Stimulated activated CD8-positive, alpha-beta memory T cell treated with anti-CD3 and anti-CD28 coated beads, Interleukin-15, amount 100 ng/mL, for 4 hours (primary cell): ENCODE measurements at regions not wholly inside any gene's neighbourhood (a gene's known extent, or its start where the extent isn't known, plus 50 kb on each side); places are given as distances from the start of the nearest gene placed in this dataset.

Experiments
- DNase-seq, 2 donors: peaks; one replicate each; pipeline ENCODE4 v3.0.0-alpha.2; 2020; ENCODE audit warnings: low read depth in 2 of 2

DNA sequence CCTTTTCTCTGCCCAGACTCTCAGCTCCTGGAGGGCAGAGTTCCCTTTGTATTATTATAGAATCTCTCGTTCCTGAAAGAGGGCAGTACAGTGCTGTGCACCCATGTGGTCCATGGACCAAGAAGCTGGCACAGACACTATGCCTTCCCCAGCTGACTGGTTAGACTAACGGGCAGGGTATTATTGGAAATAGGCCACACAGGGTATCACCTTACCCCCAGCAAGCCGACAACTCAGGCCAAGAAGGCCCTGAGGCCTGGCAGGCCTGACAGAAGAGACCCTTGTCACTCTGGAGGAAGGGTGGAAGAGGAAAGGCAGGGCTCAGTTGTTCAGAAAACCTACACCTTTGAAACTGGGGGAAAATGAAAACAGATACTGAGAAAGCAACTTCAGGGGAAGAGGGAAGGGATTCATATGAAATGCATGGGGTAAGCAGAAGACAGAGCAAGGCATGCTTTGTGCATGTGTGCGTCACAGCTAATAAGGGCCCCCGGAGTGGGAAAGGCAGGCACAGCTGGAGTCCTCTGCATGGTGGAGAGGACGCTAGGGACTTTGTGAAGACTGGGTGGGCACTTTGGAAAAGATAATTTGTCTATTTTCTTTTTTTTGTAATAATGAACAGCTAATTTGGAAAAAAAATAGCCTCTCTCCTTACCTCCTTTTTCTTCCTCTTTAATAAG, 476.8 kb upstream of the CELF4 start:
- DNase-seq: no peak

GRCh38 chr18:38038242-38038641, 472.6 kb upstream of the CELF4 start:
- DNase-seq: no peak

DNA sequence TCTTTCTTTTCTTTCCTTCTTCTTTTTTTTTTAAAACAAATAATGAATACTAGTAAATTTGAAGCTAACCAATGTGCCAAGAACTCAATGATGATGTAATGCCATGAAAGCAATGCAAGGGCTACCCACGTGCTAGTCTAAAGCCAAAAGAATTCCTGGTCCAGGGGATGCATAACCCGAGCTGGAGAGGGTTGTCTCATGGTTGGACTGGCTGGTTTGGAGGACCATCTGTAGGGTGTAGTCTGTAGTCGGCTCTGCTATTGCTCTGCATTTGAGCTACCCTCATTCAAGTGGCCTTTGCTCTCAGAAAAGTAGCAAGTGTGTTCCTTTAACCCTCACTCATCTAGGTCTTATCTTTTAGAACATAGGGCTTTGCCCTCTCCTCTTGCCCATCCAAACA, 469.6 kb upstream of the CELF4 start:
- no peak for DNase-seq

- no peak for DNase-seq
These were observed 467.7 kb upstream of the CELF4 start for GRCh38 chr18:38033282-38033681.

DNA sequence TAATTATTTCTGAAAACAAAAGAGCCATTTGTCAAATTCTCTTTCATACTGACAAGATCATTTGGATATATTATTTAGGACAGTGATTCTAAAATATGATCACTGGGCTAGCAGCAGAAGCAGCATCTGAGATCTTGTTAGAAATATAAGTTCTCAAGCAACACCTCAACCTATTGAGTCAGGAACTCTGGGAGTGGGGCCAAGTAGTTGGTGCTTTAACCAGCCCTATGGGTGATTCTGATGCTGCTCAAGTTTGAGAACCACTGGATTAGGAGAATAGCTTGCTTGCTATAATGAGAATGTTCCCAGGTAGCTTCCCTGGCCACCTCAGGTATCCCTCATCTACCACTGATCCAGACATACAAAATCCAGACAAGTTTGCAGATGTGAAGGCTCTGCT, 466.9 kb upstream of the CELF4 start:
- no peak for DNase-seq

DNA sequence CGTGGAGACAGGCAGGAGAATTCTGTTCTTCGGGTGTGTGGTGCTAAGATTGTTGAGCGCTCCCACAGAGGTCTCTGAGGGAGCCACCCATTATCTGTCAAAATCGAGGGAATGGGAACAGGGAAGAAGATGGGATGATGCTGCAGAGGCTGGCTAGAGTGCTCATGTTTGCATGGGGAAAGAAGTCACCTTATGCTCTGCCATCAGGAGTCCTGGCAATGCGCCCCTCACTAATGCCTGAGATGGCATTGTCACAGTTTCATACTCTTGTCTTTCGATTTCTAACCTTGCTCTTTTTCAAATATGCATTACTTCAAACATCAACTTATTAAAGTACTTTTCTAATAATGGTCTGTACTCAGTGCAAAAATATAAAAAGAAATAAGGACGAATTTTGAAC, 463.3 kb upstream of the CELF4 start:
- no peak for DNase-seq

- no peak for DNase-seq
These were observed 459.9 kb upstream of the CELF4 start for GRCh38 chr18:38025433-38026038.

GRCh38 chr18:38023871-38024270, 458.3 kb upstream of the CELF4 start:
- no peak for DNase-seq

DNA sequence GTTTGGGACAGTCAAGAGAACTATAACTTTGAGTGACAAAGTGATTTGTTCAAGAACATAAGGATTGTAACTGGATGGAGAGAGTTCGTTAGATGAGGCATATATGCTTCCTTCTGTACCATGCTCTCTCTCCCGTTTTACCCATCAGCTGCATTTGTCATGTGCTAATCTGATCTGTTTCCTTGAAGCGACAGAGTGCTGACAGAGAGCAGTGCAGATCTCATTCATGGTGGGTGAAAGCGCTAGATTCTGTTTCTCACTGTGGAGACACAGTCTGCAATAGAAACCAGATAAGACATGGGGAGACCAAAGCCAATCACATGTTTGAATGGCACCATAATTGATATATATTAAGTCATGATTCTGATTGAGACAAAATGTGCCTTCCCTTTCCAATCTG, 456.6 kb upstream of the CELF4 start:
- DNase-seq: no peak

GRCh38 chr18:38019292-38019691, 453.7 kb upstream of the CELF4 start:
- no peak for DNase-seq

DNA sequence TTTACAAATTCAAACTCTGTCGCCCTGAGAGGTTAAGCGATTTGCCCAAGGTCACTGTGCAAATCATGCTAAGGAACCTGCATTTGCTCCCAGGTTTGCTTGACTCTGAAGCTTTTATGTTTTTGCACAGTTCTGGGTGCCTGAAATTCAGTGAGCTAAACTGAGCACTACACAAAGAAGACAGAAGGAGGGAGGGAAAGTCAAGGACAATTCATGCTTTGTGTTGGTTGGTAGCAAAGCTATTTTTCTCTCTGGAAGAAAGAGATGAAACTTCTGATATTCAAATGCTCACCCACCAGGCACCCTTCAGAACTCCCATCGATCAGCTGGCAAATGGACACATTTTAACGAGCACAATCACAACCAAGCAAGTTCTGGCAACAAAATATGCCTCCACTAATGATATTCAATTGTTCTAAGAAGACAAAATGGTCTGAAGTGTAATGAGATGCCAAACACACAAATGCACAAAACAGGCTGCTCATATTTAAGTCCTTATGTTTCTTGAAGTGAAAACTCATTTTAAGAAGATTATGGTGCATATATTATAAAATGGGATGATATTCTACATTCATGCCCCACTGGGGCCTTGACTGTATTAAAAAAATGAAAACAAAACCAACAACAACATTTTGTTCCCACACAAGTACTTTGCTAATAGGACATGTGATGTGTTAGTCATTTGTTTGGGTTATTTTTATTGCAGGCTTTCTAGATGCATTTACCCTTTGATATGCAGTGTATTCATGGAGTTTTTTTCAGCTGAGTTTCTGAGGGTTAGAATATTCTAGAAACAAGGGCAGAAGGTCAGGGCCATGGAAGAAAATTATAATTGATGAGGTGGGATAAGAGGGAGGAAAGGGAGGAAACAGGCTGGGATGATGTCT, 445.6 kb upstream of the CELF4 start:
- DNase-seq: no peak

DNA sequence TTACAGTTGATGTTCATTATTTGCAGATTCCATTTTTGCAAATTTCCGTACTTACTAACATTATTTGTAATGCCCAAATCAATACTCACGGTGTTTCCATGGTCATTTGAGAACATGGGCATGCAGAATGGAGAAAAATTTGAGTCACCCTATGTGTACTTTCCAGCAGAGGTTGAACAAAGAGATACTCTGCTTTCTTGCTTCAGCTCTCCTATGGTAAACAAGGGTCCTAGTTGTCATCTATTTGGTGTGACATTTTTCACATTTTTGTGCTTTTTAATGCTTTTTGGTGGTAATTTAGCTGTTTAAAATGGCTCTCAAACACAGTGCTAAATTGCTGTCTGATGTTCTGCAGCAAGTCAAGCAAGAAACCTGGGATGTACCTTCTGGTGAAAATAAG, 444.4 kb upstream of the CELF4 start:
- no peak for DNase-seq

GRCh38 chr18:38009320-38009719, 443.7 kb upstream of the CELF4 start:
- no peak for DNase-seq

DNA sequence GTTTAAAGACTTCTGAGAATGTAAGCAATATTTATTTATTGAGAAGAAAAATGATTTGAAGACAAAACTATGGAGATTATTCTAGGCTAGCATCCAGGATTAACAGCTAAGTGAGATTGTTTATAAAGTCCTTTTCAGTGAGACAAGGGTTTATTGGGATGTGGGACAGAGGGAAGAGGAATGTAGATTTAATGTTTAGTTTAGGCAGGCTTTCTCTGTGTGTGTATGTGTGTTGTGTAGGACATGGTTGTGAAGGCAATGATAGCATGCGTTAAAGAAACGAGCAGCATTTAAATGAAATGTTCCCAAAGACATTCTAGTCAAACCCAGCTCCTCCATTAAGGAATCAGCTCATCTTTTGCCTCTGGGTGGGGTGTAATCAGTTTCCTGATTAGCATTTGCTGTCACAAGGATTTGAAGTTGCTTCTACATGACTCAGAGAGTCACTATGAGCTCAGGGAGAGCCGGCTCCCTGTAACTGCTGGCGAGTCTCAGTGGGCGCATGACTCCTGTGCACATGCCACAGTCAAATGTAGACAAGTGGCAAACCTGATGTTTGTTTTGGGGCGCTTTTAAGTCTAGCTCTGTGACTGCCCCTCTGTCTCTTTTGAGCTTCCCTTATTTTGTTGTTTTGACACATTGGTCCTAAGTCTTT, 442.2 kb upstream of the CELF4 start:
- DNase-seq: no peak

DNA sequence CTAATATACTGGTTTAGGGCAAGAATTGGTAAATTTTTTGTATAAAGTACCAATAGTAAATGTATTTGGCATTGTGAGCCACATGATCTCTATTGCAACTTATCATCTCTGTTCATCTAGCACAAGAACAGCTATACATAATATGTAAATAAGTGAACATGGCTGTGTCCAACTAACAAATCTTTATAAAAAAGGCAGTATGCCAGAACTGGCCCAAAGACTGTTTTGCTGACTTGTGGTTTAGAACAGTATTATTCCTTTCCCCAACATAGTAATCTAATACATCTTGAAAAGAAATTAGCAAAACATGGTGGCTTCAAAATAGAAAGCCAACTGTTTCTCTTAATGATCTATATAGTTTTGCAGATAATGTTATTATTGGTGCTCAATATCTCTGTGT, 441.4 kb upstream of the CELF4 start:
- DNase-seq: no peak

GRCh38 chr18:38006541-38006940, 440.9 kb upstream of the CELF4 start:
- no peak for DNase-seq

GRCh38 chr18:37997695-37998094, 432.1 kb upstream of the CELF4 start:
- no peak for DNase-seq

GRCh38 chr18:37987901-37988300, 422.3 kb upstream of the CELF4 start:
- DNase-seq: no peak

DNA sequence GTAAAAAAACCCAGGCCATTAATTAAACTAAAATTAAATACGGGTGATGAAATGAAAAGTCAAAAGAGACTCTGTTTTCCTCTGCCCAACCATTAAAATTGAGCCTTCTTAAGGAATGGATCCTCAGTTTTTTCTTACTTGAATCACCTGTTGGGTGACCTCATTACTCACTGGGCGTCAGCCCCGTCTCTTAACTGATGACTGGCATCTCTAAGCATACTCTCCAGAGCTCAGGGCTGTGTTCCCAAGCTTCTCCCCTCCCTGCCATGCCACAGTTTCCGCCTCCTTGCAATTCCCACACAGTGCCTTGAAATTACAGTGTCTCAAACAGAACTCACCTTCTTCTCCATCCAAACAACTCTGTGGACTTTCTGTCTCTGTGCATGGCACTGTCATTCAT, 421.1 kb upstream of the CELF4 start:
- no peak for DNase-seq

DNA sequence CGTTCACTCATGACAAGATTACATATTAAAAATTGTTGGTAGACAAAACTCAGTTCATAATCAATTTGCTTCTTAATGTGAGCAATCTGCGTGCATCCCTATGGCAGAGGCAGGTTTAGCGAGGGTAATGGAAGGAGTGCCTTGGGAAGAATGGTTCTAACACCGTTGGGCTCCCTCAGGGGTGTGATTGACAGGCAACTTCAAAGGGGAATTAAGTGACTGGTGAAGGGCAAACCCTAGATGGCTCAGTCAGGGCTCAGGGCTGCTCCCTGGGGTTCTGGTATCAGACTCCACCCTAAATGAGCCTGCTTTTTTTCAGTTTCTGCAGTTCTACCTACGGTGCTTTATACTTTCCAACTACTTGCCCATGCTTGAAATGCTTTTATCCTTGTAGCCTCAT, 419.5 kb upstream of the CELF4 start:
- DNase-seq: no peak

DNA sequence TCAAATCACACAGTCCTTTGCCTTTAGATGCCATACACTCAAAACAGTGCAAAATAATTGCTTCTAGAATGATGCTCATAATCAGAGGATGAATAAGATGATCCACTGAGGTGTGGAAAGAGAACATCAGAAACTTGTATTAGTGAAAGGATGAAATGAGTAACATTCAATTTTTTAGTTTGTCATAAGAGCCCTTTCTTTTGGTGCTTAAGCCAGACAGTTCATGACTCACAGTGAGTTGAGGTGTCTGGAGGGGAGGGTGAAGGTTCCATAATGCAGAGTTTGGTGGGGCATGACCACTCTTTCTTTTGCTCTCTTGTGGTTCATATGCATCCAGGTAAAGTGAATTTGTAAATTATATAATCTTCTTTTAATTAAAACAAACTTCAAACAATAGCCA, 415.0 kb upstream of the CELF4 start:
- DNase-seq: no peak

- no peak for DNase-seq
These were observed 409.8 kb upstream of the CELF4 start for GRCh38 chr18:37975446-37975845.
